ENCODE measurements at regions not wholly inside any gene's neighbourhood (a gene's known extent, or its start where the extent isn't known, plus 50 kb on each side); places are given as distances from the start of the nearest gene placed in this dataset.

DNA sequence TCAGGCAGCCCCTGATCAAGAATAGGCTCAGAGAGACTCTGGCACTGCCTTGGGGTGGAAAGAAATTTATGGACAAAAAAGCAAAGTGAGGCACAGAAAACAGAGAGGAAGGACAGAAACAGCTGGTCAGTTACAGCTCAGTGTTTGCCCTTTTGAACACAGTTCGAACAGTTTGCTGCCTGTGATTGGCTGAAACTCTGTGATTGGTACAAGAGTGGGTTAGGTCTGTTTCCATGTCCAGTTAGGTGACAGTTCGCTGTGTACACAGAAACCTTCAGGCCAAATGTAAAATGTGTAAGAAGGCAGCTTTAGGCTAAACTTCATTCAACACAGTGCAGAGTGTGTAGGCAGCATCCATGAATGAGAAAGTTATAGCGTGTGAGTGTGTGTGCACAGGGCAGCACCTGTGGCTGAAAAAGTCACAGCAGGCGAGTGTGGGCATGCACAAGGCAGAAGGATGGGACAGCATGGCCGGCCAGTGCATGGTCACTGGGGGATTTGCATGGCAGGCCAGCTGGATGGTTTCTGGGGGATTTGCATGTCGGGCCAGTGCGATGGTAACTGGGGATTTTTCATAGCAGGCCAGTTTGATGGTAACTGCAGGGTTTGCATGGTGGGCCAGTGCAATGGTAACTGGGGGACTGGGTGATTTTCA is 75.4 kb upstream of the FRMD1 start:
- Histone ChIP-seq H3K27me3 (peaks cover 0 to 3% (median 0%) of the 10 kb centered on the region in 4 donors), H3K9me3 (no peaks in the 10 kb centered on the region), H3K4me3 (no peak overlapping the region), H3K4me1 (peaks cover 0 to 4% (median 0%) of the 10 kb centered on the region in 3 donors), H3K27ac (no peak overlapping the region), H3K36me3 (no peaks in the 10 kb centered on the region)
- DNase-seq (no peak), ATAC-seq (no peak), FAIRE-seq (no peak)
- intact Hi-C loops (cut with DNase I) = loop anchor here in 1 of 3 donors (10.0 kb wide), 1 partner anchor 200 kb away; no protein-coding TSS in a partner anchor
- WGBS, 2 donors = 68 to 76% methylated on average over 7 of the region's 7 CpGs
- TF ChIP-seq, protein P1, sequence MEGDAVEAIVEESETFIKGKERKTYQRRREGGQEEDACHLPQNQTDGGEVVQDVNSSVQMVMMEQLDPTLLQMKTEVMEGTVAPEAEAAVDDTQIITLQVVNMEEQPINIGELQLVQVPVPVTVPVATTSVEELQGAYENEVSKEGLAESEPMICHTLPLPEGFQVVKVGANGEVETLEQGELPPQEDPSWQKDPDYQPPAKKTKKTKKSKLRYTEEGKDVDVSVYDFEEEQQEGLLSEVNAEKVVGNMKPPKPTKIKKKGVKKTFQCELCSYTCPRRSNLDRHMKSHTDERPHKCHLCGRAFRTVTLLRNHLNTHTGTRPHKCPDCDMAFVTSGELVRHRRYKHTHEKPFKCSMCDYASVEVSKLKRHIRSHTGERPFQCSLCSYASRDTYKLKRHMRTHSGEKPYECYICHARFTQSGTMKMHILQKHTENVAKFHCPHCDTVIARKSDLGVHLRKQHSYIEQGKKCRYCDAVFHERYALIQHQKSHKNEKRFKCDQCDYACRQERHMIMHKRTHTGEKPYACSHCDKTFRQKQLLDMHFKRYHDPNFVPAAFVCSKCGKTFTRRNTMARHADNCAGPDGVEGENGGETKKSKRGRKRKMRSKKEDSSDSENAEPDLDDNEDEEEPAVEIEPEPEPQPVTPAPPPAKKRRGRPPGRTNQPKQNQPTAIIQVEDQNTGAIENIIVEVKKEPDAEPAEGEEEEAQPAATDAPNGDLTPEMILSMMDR (IDR thresholded peaks at IDR 0.05) = no peak

DNA sequence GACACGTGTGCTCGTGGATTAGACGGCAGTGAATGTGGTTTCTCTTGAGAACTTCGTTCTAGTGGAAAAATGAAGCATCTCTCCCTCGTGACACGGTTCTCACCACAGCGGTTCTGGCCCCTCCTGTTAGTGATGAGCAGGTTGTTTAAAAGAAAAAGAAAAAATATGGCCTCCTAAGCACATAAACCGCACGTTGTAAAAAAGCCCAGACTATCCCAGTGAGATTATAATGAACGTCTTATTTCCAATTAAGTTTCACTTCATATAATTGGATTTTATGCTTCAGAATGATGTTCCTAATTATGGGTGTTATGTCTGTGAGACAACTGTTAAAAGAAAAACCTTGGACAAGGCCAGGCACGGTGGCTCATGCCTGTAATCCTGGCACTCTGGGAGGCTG is 74.5 kb upstream of the FRMD1 start:
- Histone ChIP-seq H3K4me3 (no peak overlapping the region), H3K27ac (no peak overlapping the region), H3K4me1 (peaks cover 0 to 4% (median 0%) of the 10 kb centered on the region in 3 donors), H3K36me3 (no peaks in the 10 kb centered on the region), H3K27me3 (peaks cover 0 to 3% (median 0%) of the 10 kb centered on the region in 4 donors), H3K9me3 (no peaks in the 10 kb centered on the region)
- ATAC-seq (no peak), FAIRE-seq (no peak), DNase-seq (no peak)
- TF ChIP-seq, protein P1 (IDR thresholded peaks at IDR 0.05) = no peak
- intact Hi-C loops (cut with DNase I) = loop anchor here in 1 of 3 donors (10.0 kb wide), 1 partner anchor 201 kb away; no protein-coding TSS in a partner anchor
- WGBS, 2 donors = 73 to 79% methylated on average over 11 of the region's 11 CpGs

DNA sequence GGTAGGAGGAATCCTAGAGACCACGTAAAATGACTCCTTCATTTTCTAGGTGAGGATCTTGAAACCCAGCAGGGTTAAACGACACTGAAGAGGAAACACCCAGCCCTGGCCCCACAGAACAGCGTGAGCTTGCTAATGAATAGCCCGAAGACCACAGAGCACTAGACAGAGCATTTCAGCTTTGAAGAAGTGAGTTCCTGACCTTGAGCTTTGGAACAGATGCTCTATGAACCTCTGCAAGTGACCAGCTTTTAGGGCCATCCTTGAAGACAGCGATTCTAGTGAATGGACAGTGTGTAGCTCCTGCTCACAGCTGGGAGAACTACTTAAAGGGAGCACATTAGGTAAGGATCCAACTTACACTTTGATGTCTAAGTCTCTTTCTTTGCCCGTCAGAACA is 74.0 kb upstream of the FRMD1 start:
- no peak overlapping the region for H3K27ac ChIP-seq
- no peaks in the 10 kb centered on the region for H3K36me3 ChIP-seq
- TF ChIP-seq, protein P1 (IDR thresholded peaks at IDR 0.05) = no peak
- intact Hi-C loops (cut with DNase I) = loop anchor here in 1 of 3 donors (10.0 kb wide), 1 partner anchor 202 kb away; no protein-coding TSS in a partner anchor
- no peak for ATAC-seq
- DNase-seq = no peak
- H3K4me3 ChIP-seq = no peak overlapping the region
- 58 to 66% methylated on average over 6 of the region's 6 CpGs for WGBS, 2 donors
- no peak for FAIRE-seq
- H3K4me1 ChIP-seq = peaks cover 0 to under 1% (median 0%) of the 10 kb centered on the region in 3 donors
- no peaks in the 10 kb centered on the region for H3K9me3 ChIP-seq
- peaks cover 0 to 3% (median 0%) of the 10 kb centered on the region in 4 donors for H3K27me3 ChIP-seq

DNA sequence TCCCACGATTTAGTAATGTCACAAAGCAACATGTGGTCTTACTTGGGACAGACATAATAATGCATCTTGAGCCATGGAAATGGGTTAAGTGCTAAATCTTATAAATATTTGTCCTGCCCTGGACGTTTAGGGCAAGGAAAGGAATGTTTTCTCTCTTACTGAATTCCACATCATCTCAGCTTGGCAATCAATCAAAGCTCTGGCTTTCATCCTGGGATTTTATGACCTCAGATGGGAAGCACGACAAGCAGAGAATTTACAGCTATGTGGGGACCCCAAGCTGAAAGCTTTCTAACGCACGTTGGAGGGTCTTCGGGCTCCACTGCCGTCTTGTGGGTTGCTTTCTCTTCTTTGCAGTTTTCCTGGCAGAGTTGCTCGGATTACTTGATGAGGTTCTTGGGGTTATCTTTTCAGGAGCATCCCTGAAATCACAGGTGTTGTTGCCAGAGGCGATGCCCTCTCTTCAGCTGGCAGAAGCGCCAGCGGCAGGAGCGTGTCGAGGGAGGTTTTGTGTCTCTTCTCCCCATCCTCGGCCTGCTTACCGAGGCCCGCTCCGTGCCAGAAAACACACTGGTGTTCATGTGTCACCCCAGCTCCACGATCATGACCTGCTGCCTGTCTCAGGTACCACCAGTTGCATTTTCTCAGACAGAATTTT is 73.4 kb upstream of the FRMD1 start:
- H3K27me3 ChIP-seq = peaks cover 0 to 3% (median 0%) of the 10 kb centered on the region in 4 donors
- TF ChIP-seq, protein P1 (IDR thresholded peaks at IDR 0.05) = no peak
- FAIRE-seq = no peak
- DNase-seq = no peak
- intact Hi-C loops (cut with DNase I) = loop anchor here in 1 of 3 donors (10.0 kb wide), 1 partner anchor 202 kb away; no protein-coding TSS in a partner anchor
- no peaks in the 10 kb centered on the region for H3K4me1 ChIP-seq
- no peak overlapping the region for H3K4me3 ChIP-seq
- no peak overlapping the region for H3K27ac ChIP-seq
- WGBS, 2 donors = 63 to 69% methylated on average over 18 of the region's 18 CpGs
- no peaks in the 10 kb centered on the region for H3K9me3 ChIP-seq
- H3K36me3 ChIP-seq = no peaks in the 10 kb centered on the region
- ATAC-seq = no peak
